ENCODE measurements at regions not wholly inside any gene's neighbourhood (a gene's known extent, or its start where the extent isn't known, plus 50 kb on each side); places are given as distances from the start of the nearest gene placed in this dataset.

DNA sequence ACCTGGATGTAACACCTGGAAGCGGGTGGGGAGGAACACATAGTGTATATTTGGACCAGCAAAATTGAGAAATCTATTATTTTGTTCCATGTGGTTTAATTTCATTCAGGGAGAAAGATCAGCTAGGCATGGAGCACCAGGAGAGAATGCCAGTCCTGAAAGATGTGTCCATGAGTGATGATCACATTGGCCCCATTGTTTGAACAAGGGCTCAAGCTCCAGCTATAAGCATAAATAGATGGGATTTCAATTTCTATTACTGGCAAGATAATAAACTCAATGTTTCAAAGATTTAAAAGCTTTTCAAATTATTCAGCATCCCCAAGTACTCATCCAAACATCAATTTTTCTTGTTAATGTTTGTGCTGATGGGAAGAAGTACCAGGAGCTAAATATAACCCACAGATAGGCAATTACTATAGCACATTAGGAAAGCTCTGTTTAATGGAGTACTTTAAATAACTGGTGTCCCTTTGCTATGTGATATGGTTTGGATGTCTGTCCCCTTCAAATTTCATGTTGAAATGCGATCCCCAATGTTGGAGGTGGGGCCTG is 275.3 kb upstream of the PHYHIPL start:
- TF ChIP-seq, protein P1, sequence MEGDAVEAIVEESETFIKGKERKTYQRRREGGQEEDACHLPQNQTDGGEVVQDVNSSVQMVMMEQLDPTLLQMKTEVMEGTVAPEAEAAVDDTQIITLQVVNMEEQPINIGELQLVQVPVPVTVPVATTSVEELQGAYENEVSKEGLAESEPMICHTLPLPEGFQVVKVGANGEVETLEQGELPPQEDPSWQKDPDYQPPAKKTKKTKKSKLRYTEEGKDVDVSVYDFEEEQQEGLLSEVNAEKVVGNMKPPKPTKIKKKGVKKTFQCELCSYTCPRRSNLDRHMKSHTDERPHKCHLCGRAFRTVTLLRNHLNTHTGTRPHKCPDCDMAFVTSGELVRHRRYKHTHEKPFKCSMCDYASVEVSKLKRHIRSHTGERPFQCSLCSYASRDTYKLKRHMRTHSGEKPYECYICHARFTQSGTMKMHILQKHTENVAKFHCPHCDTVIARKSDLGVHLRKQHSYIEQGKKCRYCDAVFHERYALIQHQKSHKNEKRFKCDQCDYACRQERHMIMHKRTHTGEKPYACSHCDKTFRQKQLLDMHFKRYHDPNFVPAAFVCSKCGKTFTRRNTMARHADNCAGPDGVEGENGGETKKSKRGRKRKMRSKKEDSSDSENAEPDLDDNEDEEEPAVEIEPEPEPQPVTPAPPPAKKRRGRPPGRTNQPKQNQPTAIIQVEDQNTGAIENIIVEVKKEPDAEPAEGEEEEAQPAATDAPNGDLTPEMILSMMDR (IDR thresholded peaks at IDR 0.05), result no peak
- TF ChIP-seq POLR2A (IDR thresholded peaks at IDR 0.05), result no peak

Measured in testis (tissue), 2 donors.